NCI-H748 (cell line): ENCODE measurements at regions not wholly inside any gene's neighbourhood (a gene's known extent, or its start where the extent isn't known, plus 50 kb on each side); places are given as distances from the start of the nearest gene placed in this dataset.
"Not testable (repeated sequence)": the region's sequence is repeated elsewhere in the genome, so short reads cannot be mapped to it uniquely, and the experiment has no call there.

Experiments
- DNase-seq: peaks from one replicate; lab custom pipeline; 2025; ENCODE audit not compliant: unreplicated experiment; lab: John Stamatoyannopoulos, UW

DNA sequence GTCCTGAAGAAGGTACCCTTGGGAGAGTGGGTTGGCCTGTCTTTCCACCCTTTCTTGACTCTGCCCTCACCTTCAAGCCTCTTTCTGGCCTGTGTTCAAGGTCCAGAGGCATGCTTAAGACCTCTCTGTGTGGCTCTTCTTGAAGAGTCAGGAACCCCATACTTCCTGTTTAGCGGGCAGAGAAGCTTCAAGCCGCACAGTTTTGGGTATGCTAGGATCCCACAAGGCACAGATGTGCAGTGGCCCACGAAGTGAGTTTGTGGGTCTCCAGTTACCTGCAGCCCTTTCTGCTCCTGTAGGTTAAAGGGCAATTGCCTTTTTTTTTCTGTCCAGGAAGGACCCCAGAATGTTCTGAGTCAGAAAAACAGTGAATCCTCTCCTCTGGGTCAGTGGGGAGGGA is 87.4 kb upstream of the FCGR1A start:
- not testable (repeated sequence) for DNase-seq

DNA sequence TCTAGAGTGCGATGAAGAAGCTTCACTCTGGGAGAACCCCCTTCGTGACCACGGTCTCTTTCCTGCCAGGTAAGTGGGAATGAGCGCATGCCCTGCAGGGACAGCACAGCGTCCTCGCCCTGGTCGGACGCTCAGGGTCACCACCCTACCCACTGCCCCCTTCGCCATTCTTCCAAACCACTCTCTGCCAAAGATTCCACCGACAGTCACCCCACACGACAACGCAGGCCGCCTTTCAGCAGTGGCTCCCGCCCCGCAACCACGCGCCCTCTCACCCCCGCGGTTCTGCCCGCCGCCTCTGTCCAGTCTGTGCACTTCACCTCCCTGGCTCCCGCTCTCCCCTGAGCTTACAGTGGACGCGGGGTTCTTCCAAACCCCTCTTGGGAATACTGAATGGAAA is 82.3 kb upstream of the FCGR1A start:
- DNase-seq, result not testable (repeated sequence)

DNA sequence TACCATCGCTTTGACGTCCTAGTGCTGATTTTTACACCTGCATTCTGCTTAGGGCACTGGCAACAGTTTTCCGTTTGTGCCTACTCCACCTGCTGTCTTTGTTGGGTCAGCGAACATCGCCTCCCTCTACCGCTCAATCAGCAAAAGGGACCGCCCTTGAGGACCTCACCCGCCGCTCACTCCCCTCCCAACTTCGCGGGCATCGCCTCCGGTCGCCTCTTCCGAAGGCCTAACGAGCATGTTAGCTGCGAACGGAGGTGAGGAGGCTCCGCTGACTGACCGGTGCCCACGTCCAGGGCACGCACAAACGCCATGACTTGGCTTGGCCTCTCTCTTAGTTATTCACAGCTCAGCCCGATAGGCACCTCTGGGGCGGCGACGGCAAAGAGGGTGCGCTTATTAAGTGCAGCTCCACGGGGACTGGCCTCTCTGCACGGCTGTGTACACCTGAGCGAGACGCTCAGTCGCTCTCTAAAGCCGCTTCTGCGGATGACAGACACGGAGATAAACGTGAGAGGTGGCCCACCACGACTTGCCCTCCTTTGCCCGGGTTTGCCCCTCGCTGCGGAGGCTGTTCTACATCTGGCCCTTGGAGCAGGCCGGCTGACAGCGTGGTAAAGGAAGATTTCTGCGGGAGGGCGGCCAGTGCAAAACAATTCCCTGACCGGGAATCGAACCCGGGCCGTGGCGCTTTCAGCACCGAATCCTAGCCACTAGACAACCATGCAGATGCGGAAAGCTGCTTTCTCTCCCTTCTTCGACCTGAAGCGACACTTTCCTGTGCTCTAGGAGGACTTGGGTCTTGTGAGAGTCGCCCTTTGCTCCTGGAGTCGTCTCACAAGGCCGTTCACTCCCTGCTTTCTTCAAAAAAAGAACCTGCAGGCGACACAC is 81.6 kb upstream of the FCGR1A start:
- DNase-seq, result not testable (repeated sequence)

DNA sequence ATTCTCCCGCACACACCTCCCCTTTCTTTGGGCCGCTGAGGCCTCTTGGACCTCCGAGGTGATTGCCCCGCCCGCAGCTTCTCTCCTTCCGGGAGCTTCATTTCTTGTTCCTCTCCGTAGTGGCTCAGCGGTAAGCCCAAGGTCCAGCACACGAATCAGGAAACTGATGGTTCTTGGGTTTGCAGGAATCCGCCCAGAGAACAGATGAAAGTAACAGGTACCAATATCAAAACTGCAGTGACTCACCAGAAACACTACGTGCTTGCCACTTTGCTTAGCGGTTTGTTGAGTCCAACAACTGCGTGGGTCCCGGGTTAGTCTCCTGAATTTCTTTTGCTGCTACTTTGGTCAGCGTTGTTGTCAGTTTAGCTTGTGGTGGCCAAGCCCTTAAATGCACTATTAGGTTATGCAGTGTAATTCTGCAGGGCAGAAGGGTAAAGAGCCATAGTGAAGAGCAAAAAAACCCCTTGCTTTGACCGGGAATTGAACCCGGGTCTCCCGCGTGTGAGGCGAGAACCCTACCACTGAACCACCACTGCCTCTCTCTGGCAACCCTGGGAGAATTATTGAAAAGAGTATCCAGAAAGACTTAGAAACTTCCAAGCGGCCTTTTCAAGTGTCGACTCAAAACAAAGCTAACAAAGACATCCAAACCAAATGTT is 74.2 kb upstream of the FCGR1A start:
- DNase-seq, result peak; percentile 66

DNA sequence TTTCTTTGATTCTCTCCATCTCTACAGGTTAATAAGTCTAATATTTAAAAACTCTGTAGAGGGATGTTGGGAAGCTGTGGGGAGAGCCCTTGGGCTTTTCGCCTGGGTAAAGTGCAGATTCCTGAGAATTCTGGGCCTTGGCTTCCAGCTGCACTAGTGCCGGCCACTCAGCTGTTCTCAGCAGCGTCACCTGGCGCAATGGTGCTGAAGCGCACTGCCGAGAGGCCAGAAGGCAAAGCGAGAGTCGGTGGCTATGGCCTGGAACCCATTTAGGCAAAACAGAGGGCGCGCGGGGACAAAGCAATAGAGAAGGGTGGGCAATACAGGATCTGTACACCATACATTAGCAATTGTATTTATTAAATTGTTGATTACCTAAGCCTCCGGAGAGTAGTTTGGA is 70.8 kb upstream of the FCGR1A start:
- DNase-seq, result not testable (repeated sequence)

DNA sequence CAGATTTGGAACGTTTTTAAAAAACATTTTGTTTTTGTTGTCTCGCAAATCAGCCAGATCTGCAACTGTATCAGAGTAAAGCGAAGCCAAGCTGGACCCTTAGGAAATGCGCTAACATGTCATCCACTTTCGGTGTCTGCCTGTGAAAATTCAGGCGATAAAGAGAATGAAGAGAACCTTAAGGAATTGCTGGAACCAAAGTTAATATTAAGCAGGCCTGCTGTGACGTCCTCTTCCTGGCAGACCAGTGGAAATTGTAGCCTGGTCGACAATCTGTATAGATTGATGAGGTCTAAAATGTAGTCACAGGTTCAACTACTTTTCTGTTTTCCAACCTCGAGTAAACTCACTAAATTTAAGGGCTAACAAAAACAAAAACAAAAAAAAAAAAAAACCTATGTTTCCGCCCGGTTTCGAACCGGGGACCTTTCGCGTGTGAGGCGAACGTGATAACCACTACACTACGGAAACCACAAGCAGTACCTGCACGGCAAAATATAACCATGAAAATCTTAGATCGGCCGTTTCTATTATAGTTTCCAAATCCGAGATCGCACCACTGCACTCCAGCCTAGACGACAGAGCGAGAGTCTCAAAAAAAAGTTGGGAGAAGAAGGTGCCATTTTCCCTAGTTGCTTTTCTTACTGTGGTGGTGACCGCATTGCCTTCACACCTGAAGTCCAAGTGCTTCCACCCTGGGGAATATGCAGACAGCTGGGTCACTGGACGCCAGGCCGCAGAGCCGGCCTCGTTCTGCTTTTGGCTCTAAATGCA is 70.2 kb upstream of the FCGR1A start:
- peak; percentile 22 for DNase-seq

DNA sequence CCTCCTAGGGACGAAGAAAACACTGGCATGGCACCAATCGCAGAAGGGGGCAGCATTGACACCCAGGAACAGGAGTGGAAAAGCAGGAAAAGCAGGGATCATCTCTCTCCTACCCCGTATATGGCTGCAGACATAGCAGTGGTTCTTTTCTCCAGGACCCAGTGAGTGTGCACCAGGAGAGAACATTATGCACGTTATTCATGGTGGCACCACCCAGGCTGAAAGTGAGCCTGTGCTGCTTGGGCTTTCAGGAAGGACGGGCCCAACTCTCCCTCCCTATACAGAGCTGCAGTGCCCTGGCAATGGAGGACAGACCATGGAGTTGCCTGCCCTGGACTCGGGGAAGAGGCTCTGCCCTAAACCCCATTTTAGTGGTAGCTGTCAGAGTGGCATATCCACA is 69.0 kb upstream of the FCGR1A start:
- DNase-seq, result not testable (repeated sequence)

DNA sequence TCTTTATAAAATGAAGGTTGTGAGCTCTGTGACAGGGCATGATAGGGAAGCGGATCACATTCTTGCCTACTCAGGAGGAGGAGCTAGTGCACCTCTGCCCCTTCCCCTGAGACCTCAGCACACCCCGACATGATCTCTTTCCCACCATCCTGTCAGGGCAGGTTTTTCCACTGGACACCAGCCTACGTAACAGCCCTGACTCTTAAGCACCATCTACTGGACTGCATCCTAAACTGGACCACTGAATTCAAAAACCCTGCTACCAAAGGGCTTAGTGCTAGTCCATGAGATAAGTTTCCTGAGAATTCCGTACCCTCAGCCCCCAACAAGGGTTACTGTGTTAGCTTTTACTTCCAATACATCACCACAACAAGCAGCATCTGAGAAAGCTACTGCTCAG is 68.5 kb upstream of the FCGR1A start:
- not testable (repeated sequence) for DNase-seq

DNA sequence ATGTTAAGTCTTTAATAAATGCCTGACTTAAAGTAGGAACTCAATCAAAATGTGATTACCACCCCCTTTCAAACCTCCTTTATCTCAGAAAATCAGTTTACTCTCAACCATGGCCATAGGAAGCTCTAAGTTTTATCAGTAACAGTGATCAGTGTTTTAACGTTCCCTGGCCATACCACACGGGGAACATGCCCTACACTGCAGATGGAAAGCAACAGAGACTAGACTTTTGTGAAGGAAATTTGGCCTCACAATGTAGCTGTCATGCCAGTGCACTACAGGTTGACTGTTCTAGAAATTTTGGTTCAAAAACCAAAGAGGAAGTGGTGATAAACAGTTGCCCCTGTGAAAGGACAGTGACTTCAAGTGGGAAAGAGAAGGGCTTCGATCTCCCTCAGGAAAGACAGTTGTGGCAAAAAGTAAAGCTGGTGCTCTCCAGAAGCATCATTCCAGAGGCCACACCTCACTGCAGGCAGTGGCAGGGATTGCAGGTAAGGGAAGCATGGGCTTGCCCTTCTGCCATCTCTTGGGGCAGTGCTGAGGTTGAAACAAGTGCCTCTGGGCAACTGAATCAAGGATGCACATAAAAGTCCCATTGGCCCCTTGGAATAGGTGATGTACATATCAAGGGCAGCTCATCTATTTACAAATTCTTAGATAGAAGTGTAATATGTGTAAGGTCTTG is 57.7 kb upstream of the FCGR1A start:
- not testable (repeated sequence) for DNase-seq

DNA sequence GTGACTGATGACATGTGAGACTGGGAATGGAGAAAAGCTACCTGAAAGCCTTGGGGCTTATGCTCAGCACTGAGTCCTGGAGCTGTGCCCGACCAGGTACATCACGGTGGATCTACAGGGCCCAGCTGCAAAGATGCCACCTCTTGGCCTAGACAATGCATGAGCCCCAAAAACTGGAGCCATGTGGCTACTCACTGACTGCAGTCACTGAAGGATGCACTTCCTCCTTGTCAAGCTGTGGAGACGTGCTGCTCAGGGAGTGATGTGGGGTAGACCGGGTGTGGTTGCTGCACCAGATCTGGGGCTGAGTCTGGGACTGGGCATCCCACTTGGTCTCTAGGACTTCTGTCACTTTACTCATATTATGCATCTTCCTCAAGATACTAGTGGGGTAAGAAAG is 55.8 kb upstream of the FCGR1A start:
- DNase-seq, result not testable (repeated sequence)

DNA sequence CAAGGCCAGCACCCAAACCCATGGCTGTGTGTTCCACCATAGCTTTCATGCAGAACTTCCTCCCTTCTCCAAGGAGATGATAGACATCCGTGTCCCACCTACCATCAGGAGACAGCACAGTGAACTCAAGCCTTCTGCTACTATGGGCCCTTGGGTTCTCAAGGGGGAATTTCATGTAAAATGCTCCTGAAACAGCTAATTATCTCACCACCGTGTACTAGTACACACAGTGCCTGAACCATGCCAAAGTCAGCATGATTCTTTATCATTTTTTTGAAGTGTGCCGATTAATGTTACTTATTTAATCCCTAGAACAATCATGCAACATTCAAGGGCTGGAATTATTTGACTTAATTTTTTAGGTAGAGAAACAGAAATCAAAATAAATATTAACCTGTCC is 53.9 kb upstream of the FCGR1A start:
- DNase-seq, result not testable (repeated sequence)
